NOMO-1 treated with DMSO at 0.1 percent for 48 hours (cell line): ENCODE measurements at regions not wholly inside any gene's neighbourhood (a gene's known extent, or its start where the extent isn't known, plus 50 kb on each side); places are given as distances from the start of the nearest gene placed in this dataset.

Experiments used
- DNase-seq: peaks from one replicate; lab custom pipeline; 2025; ENCODE audit not compliant: unreplicated experiment; lab: John Stamatoyannopoulos, UW

GRCh38 chr4:13260513-13260912 lies 223.6 kb downstream of the RAB28 start:
- DNase-seq, result no peak

GRCh38 chr4:13250263-13250662 lies 233.9 kb downstream of the RAB28 start:
- no peak for DNase-seq

DNA sequence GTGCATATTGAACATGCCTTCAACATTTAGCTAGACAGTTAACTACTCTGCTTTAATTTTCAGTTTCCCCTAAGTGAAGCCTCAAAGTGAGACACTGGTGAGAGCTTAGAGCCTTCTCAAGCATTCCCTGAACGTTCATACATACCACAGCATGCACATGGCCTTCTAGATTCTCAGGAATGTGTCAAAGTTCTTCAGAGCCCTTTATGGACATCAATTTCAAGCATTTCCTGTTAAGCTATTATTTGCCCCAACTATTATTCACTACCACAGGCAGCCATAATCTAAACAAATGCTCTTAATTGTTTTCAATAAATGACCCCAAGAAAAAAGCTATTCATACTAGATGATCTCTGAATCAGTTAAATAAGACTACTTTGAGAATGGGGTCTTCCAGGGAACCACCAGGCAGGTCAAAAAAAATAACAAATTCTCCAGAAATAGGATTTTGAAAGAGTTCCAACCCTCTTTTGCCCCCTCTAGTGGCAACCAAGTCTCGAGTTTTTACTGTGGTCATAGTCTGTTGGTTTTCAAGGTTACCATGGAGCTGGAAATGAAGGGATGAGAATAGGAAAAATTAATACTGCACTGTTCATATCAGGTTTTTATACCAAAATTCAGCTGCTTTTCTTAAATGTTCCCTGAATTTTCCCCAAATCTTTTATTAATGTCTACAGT lies 235.4 kb downstream of the RAB28 start:
- DNase-seq, result no peak

DNA sequence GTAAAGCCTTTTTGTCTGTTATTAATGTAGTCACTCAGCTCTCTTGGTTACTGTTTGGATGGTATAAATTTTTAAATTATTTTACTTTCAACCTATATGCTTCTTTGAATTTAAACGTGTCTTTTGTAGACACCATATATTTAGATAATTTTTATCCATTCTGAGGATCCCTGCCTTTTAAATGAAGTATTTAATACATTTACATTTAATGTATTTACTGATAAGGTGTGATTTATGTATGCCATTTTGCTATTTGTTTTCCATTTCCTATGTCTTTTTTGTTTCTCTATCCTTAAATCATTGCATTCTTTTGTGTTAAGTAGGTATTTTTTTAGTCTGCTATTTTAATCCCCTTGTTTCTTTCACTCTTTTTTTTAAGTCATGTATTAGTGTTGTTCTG lies 238.0 kb downstream of the RAB28 start:
- DNase-seq, result no peak

DNA sequence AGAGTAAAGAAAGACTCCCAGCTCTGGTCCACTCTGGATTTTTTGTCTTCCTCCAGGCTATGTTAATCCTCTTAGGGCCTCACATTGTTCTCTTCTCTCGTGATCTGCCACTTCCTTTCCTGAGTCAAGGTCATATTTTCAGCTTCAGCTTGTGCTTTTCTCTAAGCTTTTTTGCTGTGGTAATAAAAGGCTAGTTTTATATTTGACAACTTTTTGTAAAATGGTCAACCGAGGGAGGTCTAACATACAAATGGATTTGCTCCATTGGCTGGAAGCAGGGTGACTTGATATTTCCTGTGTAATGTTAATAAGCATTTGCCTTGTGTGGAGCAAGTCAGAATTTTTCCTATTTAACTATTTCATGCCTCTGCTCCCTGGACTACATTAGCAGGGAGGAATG lies 239.7 kb downstream of the RAB28 start:
- no peak for DNase-seq

GRCh38 chr4:13243152-13243551 lies 241.0 kb downstream of the RAB28 start:
- DNase-seq, result no peak

- DNase-seq, result no peak
These were observed 244.1 kb downstream of the RAB28 start for GRCh38 chr4:13240066-13240465.

- DNase-seq, result no peak
These were observed 245.2 kb downstream of the RAB28 start for GRCh38 chr4:13238936-13239335.

- no peak for DNase-seq
These were observed 247.7 kb downstream of the RAB28 start for GRCh38 chr4:13236485-13236884.

GRCh38 chr4:13233755-13234154 lies 250.4 kb downstream of the RAB28 start:
- DNase-seq, result no peak

GRCh38 chr4:13219971-13220370 lies 264.2 kb downstream of the RAB28 start:
- DNase-seq, result no peak

- no peak for DNase-seq
These were observed 265.7 kb downstream of the RAB28 start for GRCh38 chr4:13218326-13218958.

DNA sequence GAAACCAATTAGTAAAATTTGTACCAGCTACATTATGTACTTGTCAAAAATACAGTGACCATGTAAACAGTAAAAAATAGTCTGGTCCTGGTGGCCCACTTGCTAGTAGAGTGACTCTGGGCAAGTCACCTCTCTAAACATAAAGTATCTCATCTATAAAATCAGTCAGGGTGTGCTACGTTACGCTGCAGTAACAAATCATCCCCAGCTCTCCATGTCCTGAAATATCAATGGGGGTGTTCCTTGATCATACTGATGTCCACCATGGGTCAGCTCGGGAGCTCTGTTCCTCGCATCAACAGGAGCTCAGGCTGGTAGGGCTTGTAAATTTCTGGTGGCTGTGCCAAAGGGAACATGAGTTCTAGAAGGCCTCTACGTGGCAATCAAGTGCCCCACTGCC lies 268.6 kb downstream of the RAB28 start:
- DNase-seq, result no peak

DNA sequence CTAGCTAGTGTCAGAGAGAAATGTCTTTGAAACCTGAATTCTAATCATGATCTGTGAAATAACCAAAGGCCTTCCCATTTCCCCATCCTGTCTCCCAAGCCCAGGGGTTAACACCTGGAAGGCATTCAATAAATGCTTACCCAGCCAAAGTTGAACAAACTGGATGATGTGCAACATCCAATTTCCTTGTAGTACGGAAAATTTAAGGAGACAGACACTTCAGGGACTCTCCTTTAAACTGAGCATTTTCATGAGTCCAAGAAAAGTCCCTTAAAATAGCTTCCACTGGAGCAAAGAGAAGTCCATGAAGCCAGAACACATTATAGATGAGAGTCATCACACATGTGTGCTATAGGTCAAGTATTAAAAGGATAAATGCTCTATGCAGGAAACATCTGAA lies 271.2 kb downstream of the RAB28 start:
- DNase-seq, result no peak

DNA sequence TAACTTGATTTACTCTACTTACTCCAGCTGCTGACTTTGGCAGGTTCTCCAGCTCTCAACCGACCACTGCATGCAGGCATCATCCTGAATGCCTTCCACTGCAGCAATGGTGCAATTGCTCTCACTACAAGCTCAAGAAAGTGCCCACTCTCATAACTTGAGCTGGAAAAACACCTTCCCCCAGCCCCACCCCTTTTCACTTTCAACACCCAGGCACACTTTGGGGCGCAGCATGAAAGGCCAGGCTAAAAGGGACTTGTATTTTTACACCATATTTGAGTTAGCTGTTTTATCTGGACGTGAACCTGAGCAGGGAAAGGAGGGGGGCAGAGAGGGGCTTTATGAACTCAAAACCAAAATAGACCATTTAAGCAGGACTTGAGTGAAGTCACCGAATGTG lies 274.5 kb downstream of the RAB28 start:
- DNase-seq, result no peak

DNA sequence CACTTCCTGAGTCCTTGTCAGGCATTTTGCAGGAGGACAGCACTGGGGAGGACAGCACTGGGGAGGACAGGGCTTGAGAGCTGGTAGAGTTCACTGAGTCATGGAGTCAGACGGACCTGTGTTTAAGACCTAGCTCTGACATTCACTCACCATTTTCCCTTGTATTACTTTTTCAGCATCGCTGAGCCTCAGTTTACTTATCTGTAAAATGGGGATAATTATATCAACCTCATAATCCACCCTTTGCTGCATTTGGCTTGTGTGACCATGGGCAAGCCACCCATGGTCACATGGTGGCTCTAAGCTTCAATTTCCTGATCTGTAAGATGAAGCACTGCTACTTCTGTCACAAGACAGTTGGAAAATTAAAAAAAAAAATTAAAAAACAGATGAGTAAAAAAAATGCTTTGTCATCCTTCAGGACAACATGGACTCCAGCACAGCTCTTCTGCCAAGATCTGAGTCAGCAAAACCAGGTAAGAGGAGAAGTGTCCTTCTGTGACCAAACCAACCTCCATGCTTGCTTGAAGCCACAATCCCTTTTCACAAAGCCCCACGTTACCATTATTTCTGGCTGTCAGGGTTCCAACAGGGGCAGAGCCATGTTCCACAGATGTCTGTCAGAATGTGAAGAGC lies 275.5 kb downstream of the RAB28 start:
- no peak for DNase-seq

- DNase-seq, result no peak
These were observed 276.9 kb downstream of the RAB28 start for GRCh38 chr4:13207226-13207625.

DNA sequence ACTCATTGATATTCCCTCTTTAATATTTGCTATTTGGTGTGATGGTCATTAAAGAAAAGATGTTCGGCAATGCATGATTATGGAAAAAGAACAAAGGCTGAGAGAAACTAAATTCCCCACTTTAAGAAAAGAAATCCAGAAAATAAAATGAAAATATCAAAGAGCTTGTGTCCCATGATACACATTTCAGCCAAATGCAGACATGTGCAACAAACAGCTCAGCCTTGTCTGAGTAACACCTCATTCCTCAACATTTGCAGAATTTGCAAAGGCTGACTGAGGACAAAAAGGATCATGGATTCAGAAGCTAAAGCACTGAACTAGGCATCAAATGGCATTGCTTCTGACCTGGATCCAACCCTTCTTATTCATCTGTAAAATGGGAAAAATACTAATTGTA lies 281.0 kb downstream of the RAB28 start:
- DNase-seq, result no peak

- DNase-seq, result no peak
These were observed 281.4 kb downstream of the RAB28 start for GRCh38 chr4:13202701-13203100.

DNA sequence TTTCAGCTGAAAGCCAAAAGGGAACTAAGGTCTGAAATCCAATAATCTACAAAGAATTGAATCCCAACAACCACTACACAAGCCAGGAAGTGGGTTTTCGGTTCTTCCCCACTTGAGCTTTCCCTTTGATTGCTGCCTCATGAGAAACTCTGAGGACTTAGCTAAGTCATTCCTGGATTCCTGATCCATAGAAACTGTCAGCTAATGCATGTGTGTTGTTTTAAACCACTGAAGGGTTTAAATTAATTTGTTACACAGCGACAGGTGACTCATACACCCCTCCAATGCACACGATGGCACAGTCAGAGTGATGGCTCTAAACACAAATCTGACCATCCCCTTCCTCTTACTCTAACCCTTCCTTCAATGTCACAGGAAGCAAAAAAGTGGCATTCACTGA lies 282.9 kb downstream of the RAB28 start:
- no peak for DNase-seq

DNA sequence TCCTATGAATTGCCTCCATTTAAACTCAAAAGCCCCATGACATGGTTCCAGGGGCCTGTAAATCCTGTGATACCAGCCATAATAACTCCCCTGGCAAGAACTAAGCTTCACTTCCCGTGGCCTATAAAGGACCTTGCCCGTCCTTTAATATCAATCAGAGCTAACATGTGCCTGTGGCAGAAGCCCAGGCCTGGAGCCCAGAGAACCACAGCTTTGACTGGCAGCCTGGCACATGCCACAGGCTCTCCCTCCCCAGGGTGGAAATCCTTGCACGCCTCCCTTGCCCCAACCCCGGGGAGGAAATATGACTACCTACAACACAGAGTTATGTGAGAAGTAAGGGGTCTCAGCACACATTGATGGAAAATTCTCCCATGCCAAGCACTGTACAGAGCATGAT lies 287.4 kb downstream of the RAB28 start:
- DNase-seq, result no peak

- no peak for DNase-seq
These were observed 290.5 kb downstream of the RAB28 start for GRCh38 chr4:13193662-13194061.
